CD4-positive, alpha-beta T cell treated with Interleukin-10 for 1 hour (primary cell): ENCODE measurements at regions not wholly inside any gene's neighbourhood (a gene's known extent, or its start where the extent isn't known, plus 50 kb on each side); places are given as distances from the start of the nearest gene placed in this dataset.
"Not testable (repeated sequence)": the region's sequence is repeated elsewhere in the genome, so short reads cannot be mapped to it uniquely, and the experiment has no call there.

Source experiments
- DNase-seq: peaks from one replicate; pipeline ENCODE4 v3.0.0-alpha.2; 2020

DNA sequence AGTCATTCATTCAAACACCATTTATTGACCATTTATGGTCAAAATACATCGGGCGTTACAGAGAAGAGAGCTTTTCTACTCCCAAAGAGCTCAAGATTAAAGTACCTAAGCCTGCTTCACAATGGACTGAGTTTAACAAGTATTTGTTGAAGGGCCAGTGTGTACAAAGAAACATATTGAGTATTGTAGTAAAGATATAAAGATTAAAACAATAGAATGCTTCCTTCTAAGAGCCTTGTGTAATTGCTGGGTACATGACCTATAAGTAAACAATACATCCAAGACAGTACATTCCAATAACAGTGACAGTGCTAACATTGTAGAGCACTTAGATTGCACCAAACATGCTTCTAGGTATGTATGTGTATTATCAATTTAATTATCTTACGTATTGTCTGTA lies 695.5 kb downstream of the PCDH7 start:
- DNase-seq, result no peak

- no peak for DNase-seq
Observed at GRCh38 chr4:31416498-31416897, 696.3 kb downstream of the PCDH7 start.

GRCh38 chr4:31417040-31417439 lies 696.9 kb downstream of the PCDH7 start:
- DNase-seq, result no peak

DNA sequence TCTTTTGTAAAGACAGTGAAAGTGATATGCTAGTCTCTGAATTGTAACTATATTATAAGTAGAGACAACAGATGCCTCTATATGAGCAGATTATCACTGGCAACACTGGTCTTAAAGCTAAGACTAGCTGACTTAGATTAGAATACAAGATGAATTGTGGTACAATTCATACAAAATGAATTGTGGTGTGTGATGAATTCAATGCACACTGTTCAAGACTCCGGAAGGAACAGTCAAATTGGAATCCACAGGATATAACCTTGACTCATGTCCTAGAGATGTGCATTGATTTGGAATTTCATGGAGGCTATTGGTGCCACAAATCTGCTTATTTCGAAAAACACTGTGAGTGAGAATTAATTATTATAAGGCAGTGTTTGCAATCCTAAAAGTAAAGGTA lies 701.8 kb downstream of the PCDH7 start:
- no peak for DNase-seq

DNA sequence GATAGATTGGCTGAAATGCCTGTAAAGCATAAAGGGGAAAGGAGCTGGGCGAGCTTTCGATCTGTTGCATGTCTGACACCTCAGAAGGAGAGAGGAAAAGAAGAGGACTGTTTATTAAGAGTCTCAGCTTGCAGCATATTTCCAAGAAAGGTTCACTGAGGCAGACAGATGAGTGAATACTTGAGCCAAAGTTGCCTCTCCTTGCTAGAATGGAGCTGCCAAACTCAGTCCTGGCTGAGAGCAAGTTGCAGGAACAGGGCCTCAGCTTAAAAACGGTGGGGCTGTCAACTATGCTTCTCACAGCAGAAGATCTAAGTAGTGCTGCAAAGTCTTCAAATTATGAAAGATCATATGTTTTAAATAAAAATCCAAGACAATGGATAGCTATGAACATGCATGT lies 707.5 kb downstream of the PCDH7 start:
- no peak for DNase-seq

- no peak for DNase-seq
Observed at GRCh38 chr4:31442236-31442635, 722.1 kb downstream of the PCDH7 start.

DNA sequence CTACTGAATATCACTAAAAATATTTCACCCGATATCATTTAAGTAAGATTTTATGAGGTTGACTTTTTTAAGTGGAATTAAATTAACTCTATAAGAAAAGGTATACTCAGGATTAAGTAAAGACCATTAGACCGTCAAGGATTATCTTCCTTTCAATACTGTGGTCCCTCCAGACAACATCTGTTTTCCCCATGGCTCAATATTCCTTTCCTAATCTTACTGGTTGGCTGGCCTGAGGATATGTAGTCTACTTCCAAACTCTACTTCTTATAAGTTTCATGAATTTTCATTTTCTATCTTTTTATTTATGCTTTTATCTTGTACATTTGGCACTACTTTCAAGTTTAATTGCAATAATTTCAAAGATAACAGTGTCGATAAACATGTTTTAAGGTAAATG lies 725.4 kb downstream of the PCDH7 start:
- DNase-seq, result no peak

DNA sequence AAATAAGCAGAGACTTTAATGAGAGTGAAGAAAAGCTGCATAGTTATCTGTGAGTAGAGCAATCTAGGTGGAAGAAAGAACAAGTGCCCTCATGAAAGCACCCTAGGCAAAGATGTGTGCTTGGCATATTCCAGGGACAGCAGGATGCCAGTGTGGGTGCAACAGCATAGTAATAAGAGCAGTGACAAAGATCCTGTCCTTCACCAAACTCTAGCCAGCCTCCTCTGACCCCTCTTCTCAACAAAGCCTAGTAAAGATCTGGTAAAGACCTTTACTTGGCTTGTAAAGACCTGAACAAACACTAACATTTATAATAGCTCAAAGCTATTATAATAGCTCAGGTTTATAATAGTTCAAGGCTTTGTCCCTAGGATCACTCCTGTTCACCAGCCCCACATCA lies 735.4 kb downstream of the PCDH7 start:
- DNase-seq, result no peak

- DNase-seq, result no peak
Observed at GRCh38 chr4:31458813-31459212, 738.6 kb downstream of the PCDH7 start.

GRCh38 chr4:31461421-31461820 lies 741.3 kb downstream of the PCDH7 start:
- no peak for DNase-seq

DNA sequence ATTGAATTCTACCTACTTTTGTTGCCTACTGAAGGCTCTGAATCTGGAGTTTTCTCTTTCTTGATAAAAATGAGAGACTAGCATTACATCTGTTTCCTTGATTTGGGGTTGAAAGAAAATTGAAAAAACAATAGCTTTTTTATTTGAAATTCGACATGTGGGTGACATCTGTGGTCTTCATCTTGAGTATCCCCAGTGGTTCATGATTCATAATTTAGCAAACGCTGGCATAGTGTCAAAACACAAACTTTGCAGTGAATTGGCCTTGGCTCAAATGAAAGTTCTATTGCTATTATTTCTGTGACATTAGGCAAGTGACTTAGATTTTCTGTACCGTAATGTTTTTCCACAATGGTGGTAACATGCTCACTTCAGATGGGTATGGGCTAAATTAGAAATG lies 747.6 kb downstream of the PCDH7 start:
- no peak for DNase-seq

DNA sequence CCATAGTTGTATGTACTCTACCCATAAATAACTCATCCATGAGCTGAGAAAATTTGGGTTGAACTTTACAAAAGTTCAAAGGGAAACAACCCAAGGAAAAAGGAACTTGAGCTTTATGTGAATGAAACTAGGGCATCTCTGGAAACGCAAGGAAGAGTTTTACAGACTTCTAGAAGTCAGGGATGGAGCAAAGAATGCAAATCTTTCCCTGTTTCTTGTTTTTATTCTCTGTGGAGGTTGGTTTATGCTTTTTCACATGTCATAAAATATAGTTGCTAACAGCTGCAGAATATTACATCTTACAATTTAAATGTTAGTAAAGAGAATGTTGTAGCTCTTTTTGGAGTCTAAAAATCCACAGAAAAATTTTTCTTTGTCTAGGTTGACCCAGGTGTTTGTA lies 754.1 kb downstream of the PCDH7 start:
- DNase-seq, result no peak

DNA sequence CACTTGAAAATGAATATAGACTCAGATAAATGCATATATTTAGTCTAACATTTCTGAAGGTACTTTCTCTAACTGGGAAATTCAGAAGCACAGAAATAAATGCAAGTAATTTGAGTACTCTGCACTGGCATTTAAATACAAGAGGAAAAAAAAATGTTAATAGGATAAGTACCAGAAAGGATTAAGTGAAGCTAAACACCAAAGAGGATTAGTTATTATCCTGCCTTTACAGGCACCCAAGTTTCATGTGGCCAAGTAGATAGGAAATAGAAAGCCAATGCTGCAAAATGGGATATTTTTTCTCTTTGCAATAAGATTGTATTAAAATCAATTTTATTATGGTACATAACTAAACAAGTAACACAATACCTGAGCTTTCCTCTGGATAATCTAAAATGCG lies 762.5 kb downstream of the PCDH7 start:
- no peak for DNase-seq

- not testable (repeated sequence) for DNase-seq
Observed at GRCh38 chr4:31499216-31499615, 779.0 kb downstream of the PCDH7 start.

DNA sequence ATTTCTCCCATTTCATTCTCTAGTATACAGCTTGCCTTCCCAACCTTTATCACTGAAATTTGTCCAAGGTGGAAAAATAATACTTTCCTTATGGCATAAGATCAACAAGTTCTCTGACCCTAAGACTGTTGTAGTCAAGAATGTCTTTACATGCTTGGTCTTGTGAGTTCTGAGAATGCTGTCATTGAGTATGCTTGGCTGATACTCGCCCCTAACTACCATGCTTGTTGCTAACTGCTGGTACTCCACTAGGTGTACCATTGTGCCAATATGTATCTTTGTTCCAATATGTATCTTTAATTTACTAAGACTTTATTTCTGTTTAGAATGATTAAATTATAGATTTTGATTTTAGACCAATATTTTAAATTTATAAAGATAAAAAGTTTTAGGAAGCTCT lies 796.4 kb downstream of the PCDH7 start:
- DNase-seq, result no peak

DNA sequence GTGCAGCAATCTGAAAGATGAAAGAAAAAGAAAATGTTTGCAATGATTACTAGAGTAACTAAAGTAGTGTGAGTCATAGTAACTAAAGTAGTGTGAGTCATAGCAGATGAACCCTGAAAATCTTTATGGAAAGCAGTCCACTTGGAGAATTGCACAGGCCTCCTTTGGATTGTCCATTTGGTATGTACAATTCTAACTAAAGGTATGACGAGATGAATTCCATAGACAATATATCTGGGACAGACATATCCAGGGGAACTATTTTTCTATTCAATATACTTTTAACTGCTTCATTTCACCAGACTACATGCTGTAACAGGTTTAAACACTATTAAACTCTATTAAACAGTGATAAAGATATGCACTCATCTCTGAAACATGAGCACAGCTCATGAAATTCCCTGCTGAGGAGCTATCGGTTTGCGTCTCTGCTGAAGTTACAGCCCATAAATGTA lies 798.7 kb downstream of the PCDH7 start:
- DNase-seq, result no peak

DNA sequence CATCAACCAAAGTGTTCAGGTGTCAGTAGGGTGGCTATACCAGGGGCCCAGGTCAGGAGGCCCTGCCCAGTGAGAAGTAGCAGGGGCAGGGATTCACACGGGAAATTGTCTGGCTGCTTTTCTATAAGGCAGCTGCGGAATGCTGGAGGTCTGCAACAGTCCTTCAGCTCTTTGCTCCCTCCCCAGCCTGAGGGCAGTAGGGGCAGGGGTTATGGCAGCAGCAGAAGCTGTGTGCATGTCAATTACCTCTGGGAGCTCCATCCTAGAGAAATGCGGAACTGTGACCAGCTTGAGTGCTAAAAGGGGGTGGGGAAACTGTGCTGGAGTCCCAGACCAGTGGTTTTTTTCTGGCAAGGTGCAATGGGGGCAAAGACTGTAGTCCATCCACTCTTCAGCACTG lies 810.4 kb downstream of the PCDH7 start:
- DNase-seq, result no peak

DNA sequence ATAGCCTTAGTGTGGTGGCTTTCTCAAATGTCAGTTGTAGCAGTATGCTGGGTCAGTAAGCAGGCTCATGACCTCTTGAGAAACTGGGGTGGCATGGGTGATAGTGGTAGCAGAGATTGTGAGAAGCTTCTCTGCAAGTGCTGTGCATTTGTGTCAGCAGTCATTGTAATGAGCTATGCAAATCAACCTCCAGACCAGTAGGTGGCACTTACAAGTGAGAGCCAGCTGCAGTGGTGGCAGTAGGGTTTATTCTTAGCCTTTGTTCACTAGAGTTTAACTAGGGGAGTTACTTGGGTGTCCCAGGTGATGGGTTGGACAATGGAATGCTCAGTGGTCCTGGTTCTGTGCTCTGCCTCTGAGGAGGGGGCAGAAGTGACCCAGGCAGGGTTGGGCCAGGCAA lies 818.7 kb downstream of the PCDH7 start:
- no peak for DNase-seq

GRCh38 chr4:31539284-31540069 lies 819.3 kb downstream of the PCDH7 start:
- DNase-seq, result no peak

DNA sequence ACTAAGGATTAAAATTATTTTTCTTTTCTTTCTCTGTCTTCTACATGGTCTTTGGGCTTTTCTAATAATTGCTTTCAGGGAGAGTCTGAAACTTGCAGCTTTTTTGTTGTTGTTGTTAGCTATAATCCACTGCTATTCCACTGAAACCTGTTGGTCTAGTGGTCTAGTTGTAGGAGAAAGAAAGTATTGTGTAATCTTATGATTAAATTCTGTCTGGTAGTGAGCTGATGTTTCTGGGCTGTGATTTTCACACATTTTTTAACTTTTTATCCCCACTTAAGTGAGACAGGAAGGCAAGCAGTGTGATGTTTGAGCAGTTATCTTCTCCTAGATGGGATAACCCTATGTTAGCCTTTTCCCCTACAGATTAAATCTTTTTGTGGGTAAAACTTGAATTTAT lies 825.2 kb downstream of the PCDH7 start:
- no peak for DNase-seq

DNA sequence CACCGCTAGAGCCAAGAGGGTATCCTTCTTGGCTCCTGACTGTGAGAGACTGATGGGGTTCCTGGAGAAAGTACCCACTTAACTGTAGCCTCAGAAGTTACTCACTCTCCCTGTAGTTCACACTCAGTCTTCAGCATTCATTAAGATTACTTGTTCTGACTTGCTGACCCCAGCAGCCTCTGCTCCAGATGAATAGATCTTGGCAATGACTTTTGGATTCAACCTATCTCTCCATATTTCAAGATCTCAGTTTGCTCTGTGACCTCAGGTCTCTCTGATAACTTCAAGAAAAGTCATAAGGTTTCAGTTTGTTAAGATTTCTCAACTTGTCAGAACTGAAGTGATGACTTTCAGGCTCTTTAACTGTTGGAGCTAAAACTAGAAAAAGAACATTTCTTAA lies 825.6 kb downstream of the PCDH7 start:
- no peak for DNase-seq

GRCh38 chr4:31548021-31548420 lies 827.9 kb downstream of the PCDH7 start:
- no peak for DNase-seq

GRCh38 chr4:31548823-31549222 lies 828.7 kb downstream of the PCDH7 start:
- no peak for DNase-seq

GRCh38 chr4:31549256-31549655 lies 829.1 kb downstream of the PCDH7 start:
- DNase-seq, result no peak

- DNase-seq, result no peak
Observed at GRCh38 chr4:31557437-31557836, 837.3 kb downstream of the PCDH7 start.
